HG03521 (cell line): ENCODE measurements at regions not wholly inside any gene's neighbourhood (a gene's known extent, or its start where the extent isn't known, plus 50 kb on each side); places are given as distances from the start of the nearest gene placed in this dataset.

Source experiments
- ATAC-seq: cut with Tn5 transposase; IDR thresholded peaks from one replicate; pipeline ENCODE4 v1.9.1; 2021; ENCODE audit warnings: mild to moderate bottlenecking, moderate library complexity; ENCODE audit not compliant: unreplicated experiment

DNA sequence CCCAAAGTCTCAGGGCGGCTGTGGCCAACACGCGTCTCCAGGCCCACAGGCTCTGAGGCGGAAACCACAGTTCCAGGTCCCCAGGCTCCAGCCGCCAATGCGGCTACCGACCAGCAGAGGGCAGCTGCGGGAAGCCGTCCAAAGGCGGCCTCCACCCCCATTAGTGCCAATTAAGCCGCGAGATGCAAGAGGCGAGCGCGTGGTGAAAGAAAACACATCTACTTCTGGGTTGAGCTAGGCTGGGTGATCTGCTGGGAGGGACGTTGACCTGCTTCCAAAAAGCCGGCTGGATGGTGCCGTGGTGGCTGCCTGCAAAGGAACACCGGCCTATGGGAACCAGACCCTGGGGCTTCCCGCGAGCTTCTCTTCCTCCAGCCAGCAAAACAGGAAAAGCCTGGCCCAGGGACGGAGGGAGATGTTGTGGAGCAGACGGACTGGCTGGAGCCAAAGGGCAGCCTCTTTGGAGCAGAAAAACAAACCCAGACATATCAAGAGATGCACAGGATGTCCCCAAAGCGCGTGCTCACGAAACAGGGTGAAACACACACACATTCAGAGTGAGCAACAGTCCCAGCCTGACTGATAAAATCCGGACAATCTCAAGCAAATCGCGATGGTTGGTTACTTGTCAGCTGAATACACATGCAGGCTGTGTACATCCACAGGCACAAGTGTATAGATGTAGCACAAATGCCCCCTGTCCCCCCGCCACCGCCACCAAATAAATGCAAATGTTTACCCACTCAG is 187.1 kb upstream of the BRINP1 start:
- peak; percentile 99 for ATAC-seq

DNA sequence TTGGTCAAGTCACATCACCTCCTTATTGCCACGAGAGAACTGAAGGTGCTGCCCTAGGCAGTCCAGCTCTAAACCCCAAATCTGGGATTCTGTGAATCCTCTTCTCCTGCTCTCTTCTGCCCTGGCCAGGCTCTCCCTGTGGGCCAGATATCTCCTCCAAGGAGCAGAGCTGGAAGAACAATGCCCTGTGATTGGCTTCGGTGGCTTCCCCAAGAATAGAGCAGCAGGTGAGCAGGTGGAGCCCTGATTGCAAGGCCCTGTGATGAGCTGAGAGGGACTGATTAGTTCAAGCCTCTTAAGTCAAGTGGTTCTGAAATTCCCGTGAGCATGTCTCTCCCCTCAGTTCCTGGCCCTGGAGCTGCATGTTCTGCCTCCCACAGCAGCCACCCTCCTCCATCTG is 175.3 kb upstream of the BRINP1 start:
- ATAC-seq, result no peak

- ATAC-seq, result no peak
These were observed 167.9 kb upstream of the BRINP1 start for GRCh38 chr9:119537138-119537537.

DNA sequence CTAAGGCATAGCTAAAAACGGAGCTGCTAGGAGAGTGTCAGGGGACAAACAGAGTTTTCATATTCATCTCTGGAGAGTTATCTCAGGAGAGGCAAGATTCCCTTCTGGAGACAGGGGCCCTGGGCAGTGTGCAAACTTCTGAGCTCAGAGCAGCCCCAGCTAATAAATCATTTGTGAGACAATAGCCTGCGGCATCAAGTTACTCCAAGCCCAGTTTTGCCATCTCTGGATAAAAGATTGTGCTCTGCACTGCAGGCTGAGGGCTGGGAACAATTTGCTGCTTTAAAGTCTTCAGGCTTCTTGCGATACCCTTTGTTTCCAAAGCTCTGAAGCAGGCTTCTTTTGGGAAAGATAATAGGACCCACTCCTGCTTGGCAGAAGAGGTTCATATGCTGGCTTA is 164.3 kb upstream of the BRINP1 start:
- ATAC-seq, result no peak

DNA sequence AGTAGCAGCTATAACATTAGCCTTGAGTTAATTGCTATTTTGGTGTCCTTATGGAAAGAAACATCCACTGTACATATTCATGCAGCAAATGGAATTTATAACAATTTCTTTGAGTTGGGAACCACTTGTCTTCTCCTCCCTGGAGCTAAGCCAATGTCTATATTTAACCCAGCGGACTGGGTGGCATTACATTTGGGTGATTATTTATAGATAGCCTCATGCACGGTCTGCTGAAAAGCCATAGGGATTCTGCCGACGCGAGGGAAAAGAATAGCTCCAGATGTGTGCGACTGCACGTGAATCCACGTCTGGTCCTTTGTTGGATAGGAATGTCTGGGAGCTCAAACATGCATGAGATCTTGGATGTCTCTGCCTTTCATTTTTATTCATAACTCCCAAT is 157.5 kb upstream of the BRINP1 start:
- ATAC-seq, result no peak

DNA sequence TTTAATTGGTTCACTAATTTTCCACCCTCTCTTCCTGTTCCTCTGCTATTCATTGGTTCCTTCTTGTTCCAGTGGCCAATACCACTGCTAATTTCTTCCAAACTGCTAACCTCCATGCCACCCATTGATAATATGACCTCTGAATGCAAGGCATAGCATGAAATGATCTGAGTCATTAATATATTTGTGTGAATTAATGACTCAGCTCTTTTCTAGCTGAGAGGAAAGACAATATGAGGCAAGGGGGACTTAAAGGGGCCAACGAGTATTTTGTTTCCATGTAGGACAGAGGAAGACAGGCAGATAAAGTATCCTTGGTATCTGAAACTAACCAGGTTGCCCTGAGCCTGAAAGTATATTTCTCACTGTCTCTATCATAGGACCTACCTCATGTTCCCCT is 154.3 kb upstream of the BRINP1 start:
- ATAC-seq, result no peak

DNA sequence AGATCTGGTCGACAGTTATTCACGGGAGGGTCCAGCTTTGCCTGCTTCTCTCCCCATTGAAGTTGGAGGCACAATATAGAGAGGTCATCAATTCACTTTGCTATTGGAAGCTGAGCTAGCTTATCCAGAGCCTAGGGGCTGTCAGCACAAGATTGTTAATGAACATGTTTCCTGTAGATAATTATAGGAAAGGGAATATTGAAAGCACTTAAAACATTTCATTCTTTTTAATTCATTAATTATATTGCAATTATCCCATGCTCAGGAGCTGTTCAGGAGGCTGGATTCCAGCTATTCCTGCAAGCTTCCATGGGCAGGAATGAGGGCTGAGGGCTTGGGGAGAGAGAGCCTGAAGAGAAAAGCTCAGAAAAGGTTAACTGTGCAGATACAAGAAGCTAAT is 153.1 kb upstream of the BRINP1 start:
- no peak for ATAC-seq

DNA sequence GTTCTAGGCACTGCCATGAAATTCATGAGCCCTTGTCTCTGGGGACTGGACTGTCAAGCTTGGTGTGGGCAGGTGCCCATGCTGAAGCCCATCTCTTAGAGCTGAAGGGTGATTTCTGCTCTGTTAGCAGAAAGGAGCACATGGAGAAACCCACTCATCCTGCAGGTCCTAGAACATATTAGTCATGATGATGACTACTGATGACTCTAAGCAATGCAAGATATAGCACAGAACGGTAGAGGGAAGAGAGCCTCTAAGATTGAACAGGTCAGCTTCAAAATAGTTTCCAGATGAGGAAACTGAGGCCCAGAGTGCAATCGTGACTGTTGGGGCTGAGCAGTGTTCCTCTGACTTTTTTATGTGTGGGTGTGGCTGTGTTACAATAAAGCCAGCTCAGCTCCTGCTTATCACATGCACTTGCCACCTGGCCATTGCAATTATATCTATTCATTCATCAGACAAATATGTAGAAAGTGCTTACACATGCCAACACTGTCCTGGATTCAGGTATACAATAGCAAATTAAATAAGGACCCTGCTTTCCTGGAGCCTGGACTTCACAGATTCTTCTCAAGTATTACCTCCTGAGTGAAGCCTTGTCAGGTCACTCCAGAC is 140.2 kb upstream of the BRINP1 start:
- ATAC-seq, result no peak

GRCh38 chr9:119501374-119501773 is 132.1 kb upstream of the BRINP1 start:
- no peak for ATAC-seq

- ATAC-seq, result no peak
These were observed 131.0 kb upstream of the BRINP1 start for GRCh38 chr9:119500072-119500771.

- ATAC-seq, result no peak
These were observed 118.0 kb upstream of the BRINP1 start for GRCh38 chr9:119487118-119487827.

GRCh38 chr9:119483153-119483552 is 113.9 kb upstream of the BRINP1 start:
- no peak for ATAC-seq

GRCh38 chr9:119477197-119477596 is 108.0 kb upstream of the BRINP1 start:
- no peak for ATAC-seq

GRCh38 chr9:119458068-119458467 is 88.8 kb upstream of the BRINP1 start:
- ATAC-seq, result no peak

- no peak for ATAC-seq
These were observed 84.7 kb upstream of the BRINP1 start for GRCh38 chr9:119453980-119454379.

GRCh38 chr9:119453490-119453911 is 84.3 kb upstream of the BRINP1 start:
- ATAC-seq, result no peak

GRCh38 chr9:119451426-119451825 is 82.2 kb upstream of the BRINP1 start:
- ATAC-seq, result no peak

- no peak for ATAC-seq
These were observed 73.9 kb upstream of the BRINP1 start for GRCh38 chr9:119443179-119443578.

GRCh38 chr9:119441832-119442231 is 72.6 kb upstream of the BRINP1 start:
- ATAC-seq, result no peak

- no peak for ATAC-seq
These were observed 72.1 kb upstream of the BRINP1 start for GRCh38 chr9:119441338-119441737.

- ATAC-seq, result no peak
These were observed 67.0 kb upstream of the BRINP1 start for GRCh38 chr9:119436261-119436660.
